NB4 (cell line): ENCODE measurements at regions not wholly inside any gene's neighbourhood (a gene's known extent, or its start where the extent isn't known, plus 50 kb on each side); places are given as distances from the start of the nearest gene placed in this dataset.

Experiments
- POLR2A ChIP-seq: IDR thresholded peaks from 2 replicates; pipeline ENCODE4 v1.6.1; 2011; ENCODE audit warnings: mild to moderate bottlenecking; ENCODE audit not compliant: insufficient read length; ENCODE audit errors: extremely low read depth
- TF ChIP-seq, protein P1 (sequence below): IDR thresholded peaks from one replicate; pipeline ENCODE4 v1.5.1; 2012; ENCODE audit warnings: low read depth, low read length
- TF ChIP-seq, protein P2 (sequence below): IDR thresholded peaks from 2 replicates; pipeline ENCODE4 v1.6.1; 2011; ENCODE audit warnings: low read depth, low read length

DNA sequence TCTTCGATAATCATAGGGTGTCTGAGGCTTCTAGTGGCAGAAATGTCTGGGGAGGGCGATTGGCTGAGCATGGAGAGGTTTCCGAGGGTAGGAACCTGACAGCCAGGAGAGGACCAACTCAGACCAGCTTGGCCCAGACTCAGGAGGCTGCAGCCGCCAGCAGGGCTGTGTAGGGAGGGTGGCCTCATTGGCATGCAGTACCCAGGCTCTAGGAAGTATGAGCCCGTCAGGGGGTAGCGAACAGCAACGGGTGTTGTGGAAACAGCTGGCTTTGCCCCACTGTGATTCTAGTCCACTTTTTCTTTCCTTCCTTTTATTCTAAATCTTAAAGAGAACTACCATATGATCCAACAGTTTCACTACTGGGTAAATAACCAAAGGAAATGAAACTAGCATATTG lies 103.3 kb downstream of the DIRAS3 start:
- TF ChIP-seq, protein P1, sequence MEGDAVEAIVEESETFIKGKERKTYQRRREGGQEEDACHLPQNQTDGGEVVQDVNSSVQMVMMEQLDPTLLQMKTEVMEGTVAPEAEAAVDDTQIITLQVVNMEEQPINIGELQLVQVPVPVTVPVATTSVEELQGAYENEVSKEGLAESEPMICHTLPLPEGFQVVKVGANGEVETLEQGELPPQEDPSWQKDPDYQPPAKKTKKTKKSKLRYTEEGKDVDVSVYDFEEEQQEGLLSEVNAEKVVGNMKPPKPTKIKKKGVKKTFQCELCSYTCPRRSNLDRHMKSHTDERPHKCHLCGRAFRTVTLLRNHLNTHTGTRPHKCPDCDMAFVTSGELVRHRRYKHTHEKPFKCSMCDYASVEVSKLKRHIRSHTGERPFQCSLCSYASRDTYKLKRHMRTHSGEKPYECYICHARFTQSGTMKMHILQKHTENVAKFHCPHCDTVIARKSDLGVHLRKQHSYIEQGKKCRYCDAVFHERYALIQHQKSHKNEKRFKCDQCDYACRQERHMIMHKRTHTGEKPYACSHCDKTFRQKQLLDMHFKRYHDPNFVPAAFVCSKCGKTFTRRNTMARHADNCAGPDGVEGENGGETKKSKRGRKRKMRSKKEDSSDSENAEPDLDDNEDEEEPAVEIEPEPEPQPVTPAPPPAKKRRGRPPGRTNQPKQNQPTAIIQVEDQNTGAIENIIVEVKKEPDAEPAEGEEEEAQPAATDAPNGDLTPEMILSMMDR = no peak
- TF ChIP-seq POLR2A = no peak
- TF ChIP-seq, protein P2, sequence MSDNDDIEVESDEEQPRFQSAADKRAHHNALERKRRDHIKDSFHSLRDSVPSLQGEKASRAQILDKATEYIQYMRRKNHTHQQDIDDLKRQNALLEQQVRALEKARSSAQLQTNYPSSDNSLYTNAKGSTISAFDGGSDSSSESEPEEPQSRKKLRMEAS = no peak
